NCI-H510A treated with DMSO at 0.1 percent for 48 hours (cell line): ENCODE measurements at regions not wholly inside any gene's neighbourhood (a gene's known extent, or its start where the extent isn't known, plus 50 kb on each side); places are given as distances from the start of the nearest gene placed in this dataset.
"Not testable (repeated sequence)": the region's sequence is repeated elsewhere in the genome, so short reads cannot be mapped to it uniquely, and the experiment has no call there.

Source experiments
- DNase-seq: peaks from one replicate; lab custom pipeline; 2025; lab: John Stamatoyannopoulos, UW

GRCh38 chr9:129455151-129455995 is 165.5 kb downstream of the C9orf50 start:
- no peak for DNase-seq

- DNase-seq, result no peak
Observed at GRCh38 chr9:129454467-129455067, 166.3 kb downstream of the C9orf50 start.

GRCh38 chr9:129453734-129454133 is 167.2 kb downstream of the C9orf50 start:
- no peak for DNase-seq

- no peak for DNase-seq
Observed at GRCh38 chr9:129451669-129452068, 169.2 kb downstream of the C9orf50 start.

GRCh38 chr9:129451089-129451656 is 169.7 kb downstream of the C9orf50 start:
- no peak for DNase-seq

- no peak for DNase-seq
Observed at GRCh38 chr9:129449066-129449465, 171.8 kb downstream of the C9orf50 start.

- DNase-seq, result peak; percentile 81
Observed at GRCh38 chr9:129446828-129447550, 173.9 kb downstream of the C9orf50 start.

GRCh38 chr9:129445794-129446306 is 175.1 kb downstream of the C9orf50 start:
- DNase-seq, result no peak

GRCh38 chr9:129443515-129444164 is 177.3 kb downstream of the C9orf50 start:
- not testable (repeated sequence) for DNase-seq

GRCh38 chr9:129442803-129443511 is 177.9 kb downstream of the C9orf50 start:
- no peak for DNase-seq

- no peak for DNase-seq
Observed at GRCh38 chr9:129441852-129442251, 179.0 kb downstream of the C9orf50 start.

- no peak for DNase-seq
Observed at GRCh38 chr9:129440435-129441186, 180.3 kb downstream of the C9orf50 start.

- DNase-seq, result no peak
Observed at GRCh38 chr9:129439242-129439641, 181.7 kb downstream of the C9orf50 start.

GRCh38 chr9:129437626-129438323 is 183.1 kb downstream of the C9orf50 start:
- DNase-seq, result no peak

- DNase-seq, result no peak
Observed at GRCh38 chr9:129436751-129437625, 183.9 kb downstream of the C9orf50 start.

- DNase-seq, result no peak
Observed at GRCh38 chr9:129435988-129436717, 184.7 kb downstream of the C9orf50 start.

GRCh38 chr9:129435291-129435690 is 185.6 kb downstream of the C9orf50 start:
- no peak for DNase-seq

GRCh38 chr9:129434187-129434586 is 186.7 kb downstream of the C9orf50 start:
- DNase-seq, result no peak
